MCF 10A (cell line): ENCODE measurements at regions not wholly inside any gene's neighbourhood (a gene's known extent, or its start where the extent isn't known, plus 50 kb on each side); places are given as distances from the start of the nearest gene placed in this dataset.

Experiments
- BruUV-seq: library from RNA; stranded (reverse); fragments of 400-500 nt; replicated peaks from 2 replicates; lab custom pipeline; 2021; lab: Mats Ljungman, UMichigan
- CTCF ChIA-PET: fragments of 300-600 bp; sonication (Branson Sonifier 250); formaldehyde crosslinking; extraction: SDS; loops from one replicate; lab custom pipeline; 2021; ENCODE audit warnings: antibody characterized with exemption, inconsistent platforms; lab: Yijun Ruan, JAX
- POLR2A ChIA-PET: fragments of 300-600, 350-650 bp; sonication (Branson Sonifier 250); formaldehyde crosslinking; extraction: SDS; loops from one replicate; lab custom pipeline; 2020; ENCODE audit warnings: antibody characterized with exemption, inconsistent platforms; lab: Yijun Ruan, JAX
- DNase-seq: peaks from one replicate; pipeline ENCODE4 v3.0.0-alpha.2; 2018; ENCODE audit not compliant: unreplicated experiment
- H3K27ac Mint-ChIP-seq: one replicate; pipeline ENCODE4 v1.8.0; 2022; ENCODE audit warnings: mild to moderate bottlenecking, low read depth, mixed read lengths; ENCODE audit not compliant: unreplicated experiment
- H3K27me3 Mint-ChIP-seq: one replicate; pipeline ENCODE4 v1.8.0; 2022; ENCODE audit warnings: mixed read lengths; ENCODE audit not compliant: insufficient read depth, unreplicated experiment
- H3K36me3 Mint-ChIP-seq: one replicate; pipeline ENCODE4 v1.8.0; 2022; ENCODE audit warnings: mild to moderate bottlenecking, moderate library complexity, mixed read lengths; ENCODE audit not compliant: insufficient read depth, unreplicated experiment
- H3K4me1 Mint-ChIP-seq: one replicate; pipeline ENCODE4 v1.8.0; 2022; ENCODE audit warnings: mixed read lengths; ENCODE audit not compliant: insufficient read depth, unreplicated experiment
- H3K4me3 Mint-ChIP-seq: one replicate; pipeline ENCODE4 v1.8.0; 2022; ENCODE audit warnings: mild to moderate bottlenecking, moderate library complexity, mixed read lengths; ENCODE audit not compliant: unreplicated experiment
- H3K9me3 Mint-ChIP-seq: one replicate; pipeline ENCODE4 v1.8.0; 2022; ENCODE audit warnings: mixed read lengths; ENCODE audit not compliant: unreplicated experiment
- intact Hi-C: fragments of 100-400 bp; cut with micrococcal nuclease; formaldehyde crosslinking; loops from 2 replicates; pipeline ENCODE4 v1.14.1; 2022
- TF ChIP-seq, protein P1 (sequence below): fragments of 200-600 bp; IDR thresholded peaks from one replicate; pipeline ENCODE4 v1.8.0; 2022; ENCODE audit warnings: antibody characterized with exemption, mild to moderate bottlenecking; ENCODE audit not compliant: unreplicated experiment

DNA sequence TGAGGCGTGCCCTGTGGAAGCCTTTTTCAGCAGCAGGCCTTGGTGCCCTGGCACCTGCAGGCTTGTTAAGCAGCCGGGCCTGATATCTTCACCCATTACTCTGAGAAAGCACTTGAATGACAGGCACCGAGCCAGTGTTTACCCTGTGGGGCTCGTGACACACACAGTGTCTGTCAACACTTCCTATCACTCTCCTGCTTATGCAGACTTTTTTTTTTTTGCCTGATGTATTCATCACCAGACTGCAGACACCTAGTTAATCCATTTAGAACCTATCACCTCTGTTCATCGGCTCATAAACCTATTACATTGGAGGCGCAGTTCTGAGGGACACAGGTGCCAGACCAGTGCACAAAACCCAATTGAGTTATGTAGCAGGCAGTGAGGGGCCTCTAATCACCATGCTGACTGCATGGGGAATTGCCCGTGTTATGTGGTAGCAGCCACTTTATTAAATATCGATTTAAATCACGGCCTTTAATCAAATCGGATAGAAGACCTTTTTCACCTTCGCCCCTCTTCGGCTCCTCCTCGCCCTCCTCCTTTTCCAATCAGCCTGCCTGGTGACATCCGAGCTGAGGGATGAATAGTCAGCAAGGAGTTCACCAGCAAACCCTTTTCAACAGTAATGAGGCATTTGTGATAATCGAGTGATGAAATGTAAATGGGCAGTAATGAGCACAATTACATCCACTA, 962.9 kb upstream of the SLC35B3 start:
- intact Hi-C loops: no loop called here
- TF ChIP-seq, protein P1, sequence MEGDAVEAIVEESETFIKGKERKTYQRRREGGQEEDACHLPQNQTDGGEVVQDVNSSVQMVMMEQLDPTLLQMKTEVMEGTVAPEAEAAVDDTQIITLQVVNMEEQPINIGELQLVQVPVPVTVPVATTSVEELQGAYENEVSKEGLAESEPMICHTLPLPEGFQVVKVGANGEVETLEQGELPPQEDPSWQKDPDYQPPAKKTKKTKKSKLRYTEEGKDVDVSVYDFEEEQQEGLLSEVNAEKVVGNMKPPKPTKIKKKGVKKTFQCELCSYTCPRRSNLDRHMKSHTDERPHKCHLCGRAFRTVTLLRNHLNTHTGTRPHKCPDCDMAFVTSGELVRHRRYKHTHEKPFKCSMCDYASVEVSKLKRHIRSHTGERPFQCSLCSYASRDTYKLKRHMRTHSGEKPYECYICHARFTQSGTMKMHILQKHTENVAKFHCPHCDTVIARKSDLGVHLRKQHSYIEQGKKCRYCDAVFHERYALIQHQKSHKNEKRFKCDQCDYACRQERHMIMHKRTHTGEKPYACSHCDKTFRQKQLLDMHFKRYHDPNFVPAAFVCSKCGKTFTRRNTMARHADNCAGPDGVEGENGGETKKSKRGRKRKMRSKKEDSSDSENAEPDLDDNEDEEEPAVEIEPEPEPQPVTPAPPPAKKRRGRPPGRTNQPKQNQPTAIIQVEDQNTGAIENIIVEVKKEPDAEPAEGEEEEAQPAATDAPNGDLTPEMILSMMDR: no peak
- CTCF ChIA-PET: interaction anchor here (0.7 kb wide), 3 partner anchors 12 to 417 kb away, joined by 3 to 5 read pairs (median 3); no protein-coding TSS in a partner anchor
- Mint-ChIP-seq H3K4me3 (no peak overlapping the region), H3K9me3 (no peaks in the 10 kb centered on the region), H3K27me3 (no peaks in the 10 kb centered on the region), H3K4me1 (no peaks in the 10 kb centered on the region), H3K27ac (no peak overlapping the region), H3K36me3 (no peaks in the 10 kb centered on the region)
- POLR2A ChIA-PET: no interaction called here
- DNase-seq: peak; percentile 25
- BruUV-seq: no TSS peak

DNA sequence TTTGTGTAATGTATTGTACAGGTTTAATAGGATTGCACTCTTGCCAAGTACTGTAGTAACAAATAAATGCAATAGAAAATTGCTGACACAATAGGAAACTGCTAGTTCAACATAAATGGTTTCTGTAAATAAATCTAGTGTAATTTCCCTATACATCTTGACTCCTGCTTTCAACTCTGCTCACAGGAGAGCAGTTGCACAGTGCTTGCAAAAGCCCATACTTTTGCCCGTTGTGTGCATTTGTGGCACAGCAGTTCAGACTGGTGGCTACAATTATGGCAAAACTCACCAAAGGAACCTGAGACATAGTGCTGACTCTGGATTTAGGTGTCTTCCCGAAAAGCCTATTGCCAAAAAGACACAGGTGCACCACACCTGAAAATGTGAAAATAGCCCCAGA, 953.3 kb upstream of the SLC35B3 start:
- BruUV-seq: no TSS peak
- H3K27ac Mint-ChIP-seq: no peak overlapping the region
- TF ChIP-seq, protein P1: no peak
- CTCF ChIA-PET: no interaction called here
- no peaks in the 10 kb centered on the region for H3K36me3 Mint-ChIP-seq
- DNase-seq: no peak
- intact Hi-C loops: no loop called here
- H3K4me3 Mint-ChIP-seq: no peak overlapping the region
- H3K27me3 Mint-ChIP-seq: no peaks in the 10 kb centered on the region
- POLR2A ChIA-PET: no interaction called here
- no peaks in the 10 kb centered on the region for H3K9me3 Mint-ChIP-seq
- no peaks in the 10 kb centered on the region for H3K4me1 Mint-ChIP-seq

DNA sequence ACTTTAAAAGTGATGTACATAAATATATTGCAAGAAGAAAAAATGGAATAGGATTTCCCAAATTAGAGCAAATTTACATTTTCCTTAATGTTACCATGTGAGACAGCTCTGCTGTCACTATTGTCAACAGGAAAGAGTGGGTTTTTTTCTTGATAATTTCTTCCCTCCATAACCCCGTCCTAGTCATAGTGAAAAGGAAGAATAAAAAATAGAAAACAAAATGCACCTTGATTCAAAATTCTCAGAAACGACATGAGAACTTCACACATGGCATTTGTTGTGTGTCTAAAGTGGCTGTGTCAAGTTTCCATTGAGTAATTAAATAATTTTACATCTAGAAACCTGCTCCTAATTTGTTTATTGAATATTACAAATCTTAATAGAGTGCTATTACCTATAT, 945.2 kb upstream of the SLC35B3 start:
- Mint-ChIP-seq H3K4me3 (no peak overlapping the region), H3K9me3 (no peaks in the 10 kb centered on the region), H3K27ac (no peak overlapping the region), H3K4me1 (no peaks in the 10 kb centered on the region), H3K36me3 (no peaks in the 10 kb centered on the region), H3K27me3 (no peaks in the 10 kb centered on the region)
- CTCF ChIA-PET: interaction anchor here (0.6 kb wide), 1 partner anchor 368 kb away, joined by 3 read pairs; no protein-coding TSS in a partner anchor
- intact Hi-C loops: no loop called here
- POLR2A ChIA-PET: no interaction called here
- no peak for DNase-seq
- TF ChIP-seq, protein P1: no peak
- BruUV-seq: no TSS peak

DNA sequence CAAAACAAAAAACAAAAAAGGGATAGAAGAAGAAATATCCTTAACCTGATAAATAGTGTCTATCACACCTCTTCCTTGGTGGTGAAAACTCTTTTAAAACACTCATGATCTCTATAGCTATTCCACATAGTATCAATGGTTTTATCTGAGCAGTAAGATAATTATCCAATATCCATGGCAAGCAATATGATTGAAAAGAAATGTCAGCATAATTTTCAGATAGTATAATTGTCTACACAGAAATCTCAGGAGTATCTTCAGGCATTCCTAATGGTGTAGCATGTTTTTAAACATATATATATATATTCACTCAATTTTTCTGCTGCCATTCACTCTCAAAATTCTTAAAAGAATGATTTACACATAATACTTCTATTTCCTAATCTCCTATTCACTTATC, 938.0 kb upstream of the SLC35B3 start:
- intact Hi-C loops: no loop called here
- H3K27ac Mint-ChIP-seq: no peak overlapping the region
- no peak overlapping the region for H3K4me3 Mint-ChIP-seq
- ChIA-PET CTCF (interaction anchor here (0.6 kb wide), 1 partner anchor 118 kb away, joined by 3 read pairs; no protein-coding TSS in a partner anchor), POLR2A (interaction anchor here (0.5 kb wide), 1 partner anchor 46 kb away, joined by 3 read pairs; no protein-coding TSS in a partner anchor)
- TF ChIP-seq, protein P1: no peak
- no peaks in the 10 kb centered on the region for H3K36me3 Mint-ChIP-seq
- H3K4me1 Mint-ChIP-seq: no peaks in the 10 kb centered on the region
- no peaks in the 10 kb centered on the region for H3K9me3 Mint-ChIP-seq
- no peak for DNase-seq
- no TSS peak for BruUV-seq
- H3K27me3 Mint-ChIP-seq: no peaks in the 10 kb centered on the region
